Neural crest cell (in vitro differentiated cells): ENCODE measurements at regions not wholly inside any gene's neighbourhood (a gene's known extent, or its start where the extent isn't known, plus 50 kb on each side); places are given as distances from the start of the nearest gene placed in this dataset.

ENCODE experiments used
- DNase-seq: peaks from one replicate; pipeline ENCODE4 v3.0.0; 2021; ENCODE audit warnings: low read depth, mixed read lengths, low spot score
- H3K27ac Mint-ChIP-seq: one replicate; pipeline ENCODE4 v1.8.0; 2021; ENCODE audit warnings: mild to moderate bottlenecking, mixed read lengths; ENCODE audit not compliant: unreplicated experiment
- H3K27me3 Mint-ChIP-seq: 2 replicates; pipeline ENCODE4 v1.8.0; 2021; ENCODE audit warnings: low read depth, mild to moderate bottlenecking, mixed read lengths
- H3K36me3 Mint-ChIP-seq: 2 replicates; pipeline ENCODE4 v1.8.0; 2021; ENCODE audit warnings: low read depth, mild to moderate bottlenecking, mixed read lengths
- H3K4me1 Mint-ChIP-seq: 2 replicates; pipeline ENCODE4 v1.8.0; 2021; ENCODE audit warnings: mixed read lengths
- H3K4me3 Mint-ChIP-seq: one replicate; pipeline ENCODE4 v1.8.0; 2021; ENCODE audit warnings: mild to moderate bottlenecking, mixed read lengths
- H3K9me3 Mint-ChIP-seq: 2 replicates; pipeline ENCODE4 v1.8.0; 2021; ENCODE audit warnings: mixed read lengths
- TF ChIP-seq, protein P1 (sequence below): fragments of 200-600 bp; sonication (generic); conservative IDR thresholded peaks from 2 replicates; pipeline ENCODE4 v1.5.0; 2021; ENCODE audit warnings: antibody characterized with exemption, mild to moderate bottlenecking

DNA sequence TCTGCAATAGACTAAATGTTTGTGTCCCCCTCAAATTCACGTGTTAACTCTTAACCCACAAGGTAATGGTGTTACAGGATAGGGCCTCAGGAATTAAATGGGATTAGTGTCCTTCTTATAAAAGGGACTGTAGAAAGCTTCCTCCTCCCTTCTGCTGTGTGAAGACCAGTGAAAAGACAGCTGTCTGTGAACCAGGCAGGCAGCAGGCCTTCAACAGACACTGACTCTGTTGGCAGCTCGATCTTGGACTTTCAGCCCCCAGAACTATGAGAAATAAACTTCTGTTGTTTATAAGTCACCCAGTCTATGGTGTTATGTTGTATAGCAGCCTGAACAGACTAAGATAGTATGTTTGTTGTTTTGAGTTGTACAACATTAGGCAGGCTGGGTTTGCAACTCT, 208.1 kb downstream of the GBA3 start:
- no peaks in the 10 kb centered on the region for H3K27me3 Mint-ChIP-seq
- DNase-seq, result no peak
- TF ChIP-seq, protein P1, sequence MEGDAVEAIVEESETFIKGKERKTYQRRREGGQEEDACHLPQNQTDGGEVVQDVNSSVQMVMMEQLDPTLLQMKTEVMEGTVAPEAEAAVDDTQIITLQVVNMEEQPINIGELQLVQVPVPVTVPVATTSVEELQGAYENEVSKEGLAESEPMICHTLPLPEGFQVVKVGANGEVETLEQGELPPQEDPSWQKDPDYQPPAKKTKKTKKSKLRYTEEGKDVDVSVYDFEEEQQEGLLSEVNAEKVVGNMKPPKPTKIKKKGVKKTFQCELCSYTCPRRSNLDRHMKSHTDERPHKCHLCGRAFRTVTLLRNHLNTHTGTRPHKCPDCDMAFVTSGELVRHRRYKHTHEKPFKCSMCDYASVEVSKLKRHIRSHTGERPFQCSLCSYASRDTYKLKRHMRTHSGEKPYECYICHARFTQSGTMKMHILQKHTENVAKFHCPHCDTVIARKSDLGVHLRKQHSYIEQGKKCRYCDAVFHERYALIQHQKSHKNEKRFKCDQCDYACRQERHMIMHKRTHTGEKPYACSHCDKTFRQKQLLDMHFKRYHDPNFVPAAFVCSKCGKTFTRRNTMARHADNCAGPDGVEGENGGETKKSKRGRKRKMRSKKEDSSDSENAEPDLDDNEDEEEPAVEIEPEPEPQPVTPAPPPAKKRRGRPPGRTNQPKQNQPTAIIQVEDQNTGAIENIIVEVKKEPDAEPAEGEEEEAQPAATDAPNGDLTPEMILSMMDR, result no peak
- no peaks in the 10 kb centered on the region for H3K36me3 Mint-ChIP-seq
- no peak overlapping the region for H3K27ac Mint-ChIP-seq
- peaks cover 16% of the 10 kb centered on the region for H3K4me1 Mint-ChIP-seq
- no peak overlapping the region for H3K4me3 Mint-ChIP-seq
- H3K9me3 Mint-ChIP-seq, result no peaks in the 10 kb centered on the region

DNA sequence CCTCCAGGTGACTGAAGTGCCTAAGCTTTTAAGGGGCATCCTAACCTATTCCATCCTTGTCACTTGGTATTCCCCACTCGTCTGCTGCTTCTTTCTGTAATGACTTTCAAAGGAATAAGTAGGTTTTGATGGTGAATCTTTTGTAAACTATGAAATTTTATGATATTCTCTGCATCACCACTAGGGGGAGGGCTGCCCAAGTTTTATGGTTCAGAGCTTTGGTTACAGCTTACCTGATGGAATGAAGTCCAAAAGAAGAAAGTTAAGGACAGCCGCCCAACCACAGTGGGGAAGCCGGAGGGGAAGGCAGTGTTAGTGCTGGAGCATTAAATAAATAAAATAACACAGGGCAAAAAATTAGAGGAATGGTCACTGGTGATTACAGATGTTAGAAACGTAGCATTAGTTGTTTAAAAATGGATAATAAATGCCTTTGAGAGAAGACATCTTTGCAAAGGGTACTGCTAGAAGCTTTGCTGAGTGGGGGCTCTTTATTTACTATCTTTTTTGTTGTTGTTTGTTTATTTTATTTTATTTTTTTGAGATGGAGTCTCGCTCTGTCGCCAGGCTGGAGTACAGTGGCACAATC, 204.9 kb downstream of the GBA3 start:
- no peaks in the 10 kb centered on the region for H3K27me3 Mint-ChIP-seq
- H3K9me3 Mint-ChIP-seq, result no peaks in the 10 kb centered on the region

DNA sequence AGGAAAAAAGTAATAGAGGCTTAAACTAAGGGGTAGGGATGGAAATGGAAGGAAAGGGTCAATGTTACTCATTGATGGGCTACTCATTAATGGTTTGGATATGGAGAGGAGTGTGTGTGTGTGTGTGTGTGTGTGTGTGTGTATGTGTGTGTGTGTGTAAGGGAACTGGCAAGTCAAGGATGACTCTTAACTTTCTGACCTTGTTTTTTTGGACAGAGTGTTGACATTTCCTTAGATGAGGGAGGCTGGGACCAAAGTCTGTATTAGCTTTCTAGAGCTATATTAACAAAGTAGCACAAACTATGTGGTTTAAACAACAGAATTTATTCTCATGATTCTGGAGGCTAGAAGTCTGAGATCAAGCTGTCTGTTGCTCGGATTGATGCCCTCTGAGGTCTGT, 202.7 kb downstream of the GBA3 start:
- no peak overlapping the region for H3K27ac Mint-ChIP-seq
- H3K4me1 Mint-ChIP-seq, result no peaks in the 10 kb centered on the region
- peaks cover 9% of the 10 kb centered on the region for H3K36me3 Mint-ChIP-seq
- TF ChIP-seq, protein P1, result no peak
- no peaks in the 10 kb centered on the region for H3K27me3 Mint-ChIP-seq
- H3K4me3 Mint-ChIP-seq, result no peak overlapping the region
- H3K9me3 Mint-ChIP-seq, result no peaks in the 10 kb centered on the region
- no peak for DNase-seq

More for the DNA sequence above, 204.9 kb downstream of the GBA3 start:
- DNase-seq, result peak; percentile 42
- TF ChIP-seq, protein P1, result peak; percentile 87
- H3K4me3 Mint-ChIP-seq, result no peak overlapping the region
- peaks cover 16% of the 10 kb centered on the region for H3K4me1 Mint-ChIP-seq
- no peak overlapping the region for H3K27ac Mint-ChIP-seq
- no peaks in the 10 kb centered on the region for H3K36me3 Mint-ChIP-seq

DNA sequence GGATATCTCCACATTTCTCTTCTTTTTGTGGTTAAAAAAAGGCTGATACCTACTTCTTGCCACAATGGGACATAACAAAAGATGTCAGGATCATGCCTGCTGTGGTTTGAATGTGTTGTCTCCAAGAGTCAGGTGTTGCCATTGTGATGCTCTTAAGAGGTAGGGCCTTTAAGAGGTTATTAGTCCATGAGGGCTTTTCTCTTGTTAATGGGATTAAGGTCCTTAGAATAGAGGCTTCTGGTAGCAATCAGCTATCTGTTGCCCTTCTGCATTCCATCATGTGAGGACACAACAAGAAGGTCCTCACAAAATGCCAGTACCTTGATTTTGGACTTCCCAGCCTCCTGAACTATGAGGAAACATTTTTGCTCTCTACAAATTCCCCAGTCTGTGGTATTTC, 191.4 kb downstream of the GBA3 start:
- Mint-ChIP-seq H3K36me3 (no peaks in the 10 kb centered on the region), H3K4me3 (no peak overlapping the region), H3K4me1 (no peaks in the 10 kb centered on the region), H3K27ac (no peak overlapping the region), H3K9me3 (no peaks in the 10 kb centered on the region), H3K27me3 (no peaks in the 10 kb centered on the region)
- no peak for DNase-seq
- TF ChIP-seq, protein P1, result no peak

DNA sequence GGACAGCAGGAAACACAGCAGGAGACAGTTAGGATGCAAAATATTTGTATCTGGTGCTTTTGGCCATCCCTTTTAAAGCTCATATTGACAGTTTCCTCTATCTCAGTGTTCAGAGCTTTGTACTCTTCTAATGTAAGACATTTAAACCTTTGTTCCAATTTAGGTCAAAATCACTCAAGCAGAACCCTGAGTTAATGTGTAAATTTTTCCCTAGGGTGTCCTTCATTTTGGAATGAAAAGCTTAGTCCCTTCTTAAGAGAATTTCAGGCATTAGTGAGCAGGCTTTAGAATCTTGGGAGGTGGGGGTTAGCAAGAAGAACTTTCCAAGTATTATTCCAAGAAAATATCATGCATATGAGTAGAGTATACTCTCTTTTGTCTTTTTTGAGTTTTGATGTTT, 188.7 kb downstream of the GBA3 start:
- H3K27me3 Mint-ChIP-seq, result no peaks in the 10 kb centered on the region
- H3K27ac Mint-ChIP-seq, result no peak overlapping the region
- no peak overlapping the region for H3K4me3 Mint-ChIP-seq
- TF ChIP-seq, protein P1, result no peak
- DNase-seq, result no peak
- H3K9me3 Mint-ChIP-seq, result no peaks in the 10 kb centered on the region
- no peaks in the 10 kb centered on the region for H3K4me1 Mint-ChIP-seq
- H3K36me3 Mint-ChIP-seq, result no peaks in the 10 kb centered on the region
